Daoy (cell line): ENCODE measurements at regions not wholly inside any gene's neighbourhood (a gene's known extent, or its start where the extent isn't known, plus 50 kb on each side); places are given as distances from the start of the nearest gene placed in this dataset.

Experiments
- DNase-seq: peaks from one replicate; pipeline ENCODE4 v3.0.0-alpha.2; 2015; ENCODE audit warnings: low read depth

- DNase-seq = peak; percentile 73
Observed at GRCh38 chr4:176443117-176443516, 123.4 kb downstream of the SPCS3 start.

GRCh38 chr4:176443646-176444409 lies 124.1 kb downstream of the SPCS3 start:
- peak; percentile 45 for DNase-seq

GRCh38 chr4:176444741-176445140 lies 125.0 kb downstream of the SPCS3 start:
- peak; percentile 17 for DNase-seq

GRCh38 chr4:176448761-176449160 lies 129.0 kb downstream of the SPCS3 start:
- DNase-seq = no peak

- no peak for DNase-seq
Observed at GRCh38 chr4:176451443-176451842, 131.7 kb downstream of the SPCS3 start.

- no peak for DNase-seq
Observed at GRCh38 chr4:176453079-176453478, 133.3 kb downstream of the SPCS3 start.

DNA sequence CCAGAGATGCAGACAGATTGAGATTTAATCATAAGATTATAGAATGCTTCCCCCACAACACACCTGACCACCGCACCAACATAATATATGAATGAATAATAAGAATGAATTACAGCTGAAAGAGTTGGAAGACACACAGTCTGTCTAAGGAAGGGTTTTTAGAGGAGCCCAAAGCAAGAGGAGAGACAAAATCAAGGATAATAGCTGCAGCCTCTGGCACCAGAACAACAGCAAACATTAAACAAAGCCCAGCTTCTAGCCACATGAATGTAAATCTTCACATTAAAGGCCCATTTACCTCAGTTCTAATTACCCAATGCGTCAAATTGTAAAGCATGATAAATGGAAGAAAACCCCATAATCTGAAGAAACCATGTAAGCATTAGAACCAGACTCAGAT lies 133.9 kb downstream of the SPCS3 start:
- no peak for DNase-seq

DNA sequence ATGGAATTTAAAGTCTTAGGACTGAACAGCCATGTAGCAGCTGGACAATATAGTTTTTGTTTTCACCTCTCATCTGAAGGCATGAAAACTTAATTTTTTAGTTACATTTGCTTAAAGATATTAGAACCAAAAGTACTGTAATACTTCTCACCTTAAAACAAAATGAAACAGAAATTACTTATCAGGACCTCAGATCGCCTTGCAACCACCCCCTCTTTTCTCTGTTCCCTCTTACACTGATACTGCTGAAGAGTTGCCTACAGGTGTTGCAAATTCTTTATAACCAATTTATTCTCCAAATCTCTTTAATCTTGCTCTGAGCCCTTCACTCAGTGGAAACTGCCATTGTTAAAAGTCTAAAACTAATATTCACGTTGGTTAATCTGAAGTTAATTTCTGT lies 145.0 kb downstream of the SPCS3 start:
- no peak for DNase-seq

DNA sequence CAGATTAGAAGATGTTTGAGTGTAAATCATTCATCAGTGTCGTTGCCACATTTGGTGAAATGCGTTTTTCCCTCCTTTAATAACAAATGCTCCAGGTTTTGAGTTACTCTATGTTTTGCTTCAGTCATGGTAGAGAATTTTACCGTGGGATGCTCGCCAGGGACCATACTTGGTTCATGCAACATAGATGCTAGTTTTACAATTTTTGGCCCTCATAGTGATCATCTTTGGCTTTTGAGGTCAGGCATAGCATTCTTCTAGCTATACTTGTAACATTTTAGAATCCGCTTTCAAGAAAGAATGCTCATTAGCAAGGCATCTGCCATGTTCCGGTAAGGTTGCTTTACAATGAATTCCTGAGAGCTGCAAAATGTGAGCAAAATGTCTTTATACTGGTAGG lies 147.2 kb downstream of the SPCS3 start:
- no peak for DNase-seq

DNA sequence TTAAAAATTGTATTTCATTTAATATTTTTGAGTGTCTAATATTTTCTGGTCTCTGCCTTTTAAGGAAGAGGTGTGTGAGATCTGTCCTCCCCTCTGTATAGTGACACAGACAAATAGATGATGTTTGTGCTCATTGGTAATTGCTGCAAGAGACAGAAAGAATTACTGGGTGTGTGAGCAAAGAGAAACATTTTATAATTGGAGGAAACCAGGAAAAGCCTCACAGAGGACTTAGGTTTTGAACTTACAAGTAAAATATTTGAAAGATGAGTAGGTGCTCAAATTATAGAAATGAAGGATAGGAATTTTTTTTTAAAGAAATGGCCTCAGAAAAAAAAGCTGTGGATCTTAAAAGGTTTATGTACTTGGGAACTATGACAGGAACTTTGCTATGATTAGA lies 149.8 kb downstream of the SPCS3 start:
- DNase-seq = no peak

GRCh38 chr4:176470671-176471070 lies 150.9 kb downstream of the SPCS3 start:
- DNase-seq = no peak

DNA sequence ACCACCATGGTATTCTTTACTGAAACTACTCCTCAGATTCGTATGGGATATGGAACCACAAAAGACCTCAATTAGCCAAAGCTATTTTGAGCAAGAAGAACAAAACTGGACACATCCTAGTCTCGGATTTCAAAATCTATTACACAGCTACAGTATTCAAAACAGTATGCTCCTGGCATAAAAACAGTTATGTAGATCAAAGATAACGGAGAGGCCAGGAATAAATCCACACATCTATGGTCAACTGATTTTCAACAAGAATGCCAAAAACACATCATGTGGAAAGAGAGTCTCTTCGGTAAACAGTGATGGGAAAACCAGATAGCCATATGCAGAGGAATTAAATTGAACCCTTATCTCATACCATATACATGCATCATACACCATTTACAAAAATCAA lies 155.3 kb downstream of the SPCS3 start:
- DNase-seq = no peak

- DNase-seq = no peak
Observed at GRCh38 chr4:176478076-176478475, 158.3 kb downstream of the SPCS3 start.

DNA sequence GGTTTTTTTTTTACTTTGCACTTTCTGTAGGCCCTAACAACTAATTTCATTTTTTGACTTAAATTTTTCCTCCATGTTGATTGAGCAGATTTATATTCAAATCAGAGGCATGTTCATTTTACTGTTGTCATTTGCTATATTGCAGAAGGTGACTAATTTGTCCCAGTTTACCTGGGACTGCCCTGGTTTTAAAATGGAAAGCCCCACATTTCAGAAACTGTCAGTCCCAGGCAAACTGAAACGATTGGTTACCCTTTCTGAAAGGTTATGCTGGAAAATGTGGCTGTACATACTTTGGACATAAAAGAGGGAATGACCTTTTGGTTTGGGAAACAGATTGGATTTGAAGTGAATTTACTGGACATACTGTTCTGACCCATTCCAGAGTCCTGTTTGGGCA lies 160.0 kb downstream of the SPCS3 start:
- no peak for DNase-seq

DNA sequence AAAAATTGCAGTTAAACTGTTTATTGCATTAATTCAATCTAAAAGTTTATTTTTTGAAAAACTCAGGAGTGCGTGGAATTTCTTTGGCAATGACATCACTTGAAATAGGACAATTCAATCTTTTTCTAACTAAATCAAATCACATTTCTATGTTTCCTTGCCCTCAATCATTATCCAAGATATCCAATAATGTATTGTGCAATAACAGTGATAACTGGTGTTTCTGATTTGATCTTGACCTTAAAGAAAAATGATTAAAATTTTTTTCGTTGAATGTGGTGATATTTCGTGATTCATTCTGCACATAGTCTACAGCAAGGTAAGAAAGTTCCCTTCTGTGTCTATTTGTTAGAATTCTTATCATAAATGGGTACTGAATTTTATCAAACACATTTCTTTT lies 163.2 kb downstream of the SPCS3 start:
- DNase-seq = no peak

DNA sequence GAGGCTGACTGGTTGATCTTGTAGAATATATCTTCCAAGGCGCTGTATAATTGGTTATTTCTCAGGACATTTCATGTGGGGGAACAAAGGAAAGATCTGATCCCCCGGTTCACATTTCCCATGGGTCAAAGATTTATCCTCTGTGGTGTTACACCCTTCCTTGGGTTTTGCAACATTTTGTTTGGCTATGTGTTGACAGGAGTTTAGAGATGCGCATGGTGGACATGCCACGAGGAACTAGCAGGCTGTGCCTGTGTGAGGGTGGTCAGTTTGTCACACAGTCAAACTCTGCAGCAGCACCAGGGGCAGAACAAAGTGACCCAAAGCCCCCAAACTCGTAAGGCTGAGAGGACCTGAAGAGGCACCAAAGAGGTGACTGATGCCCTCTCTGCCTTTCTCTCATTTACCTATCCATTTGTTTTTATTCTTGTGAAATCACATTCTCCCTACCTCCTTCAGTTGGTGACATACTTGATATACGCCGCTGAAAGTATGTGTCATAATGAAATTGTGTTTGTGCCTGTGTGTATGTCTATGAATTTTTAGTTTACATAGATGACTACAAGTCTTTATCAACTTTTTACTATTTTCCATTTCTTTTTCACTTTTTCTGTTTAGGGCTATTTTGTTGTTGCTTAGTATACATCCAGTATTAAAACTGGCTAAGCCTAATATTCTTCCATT lies 164.7 kb downstream of the SPCS3 start:
- DNase-seq = no peak

GRCh38 chr4:176489001-176489400 lies 169.2 kb downstream of the SPCS3 start:
- DNase-seq = no peak

- DNase-seq = no peak
Observed at GRCh38 chr4:176492646-176493302, 173.0 kb downstream of the SPCS3 start.

DNA sequence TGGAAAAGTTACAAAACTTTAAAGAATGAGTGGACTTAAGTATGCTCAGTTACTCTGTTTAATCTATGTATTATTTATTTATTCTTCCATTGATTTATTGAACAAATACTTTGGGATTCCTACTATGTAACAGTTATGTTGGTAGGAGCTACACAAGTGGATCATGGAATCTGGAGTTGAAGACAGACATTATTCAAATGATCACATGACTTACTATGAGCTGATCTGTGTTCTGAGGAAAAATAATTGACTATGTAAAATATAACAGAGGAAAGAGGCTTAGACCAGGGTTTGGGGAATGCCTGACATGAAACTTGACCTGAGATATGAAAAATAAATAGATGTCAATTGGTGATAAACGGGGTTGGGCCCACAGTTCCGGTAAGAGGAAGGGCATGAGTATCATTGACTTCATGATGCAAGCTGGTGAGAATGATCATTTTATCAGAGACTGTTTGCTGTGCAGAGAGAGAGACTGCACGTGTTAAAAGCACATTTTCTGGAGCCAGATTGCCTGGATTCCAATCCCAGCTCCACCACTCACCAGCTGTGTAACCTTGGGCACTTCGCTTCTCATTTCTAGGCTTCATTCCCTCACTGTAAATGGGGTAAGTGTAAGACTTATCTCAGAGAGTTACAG lies 179.0 kb downstream of the SPCS3 start:
- DNase-seq = peak; percentile 1

DNA sequence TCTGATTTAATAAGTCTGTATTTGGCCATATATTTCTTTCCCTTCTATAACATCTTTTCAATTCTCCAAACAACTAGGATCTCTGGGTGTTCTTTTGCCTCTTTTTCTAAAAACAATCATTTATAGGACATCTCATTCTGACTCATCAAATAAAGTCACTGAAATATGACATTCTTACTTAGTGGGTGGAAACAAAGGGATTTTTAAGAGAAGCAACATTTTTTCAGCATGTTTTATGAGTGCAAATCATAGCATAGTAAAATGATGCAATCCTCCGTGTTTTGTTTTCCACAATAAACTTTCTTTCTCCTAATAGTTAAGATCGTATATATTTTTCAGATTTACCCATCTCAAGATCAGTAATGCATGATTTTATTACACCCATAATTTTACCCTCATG lies 179.8 kb downstream of the SPCS3 start:
- DNase-seq = no peak

DNA sequence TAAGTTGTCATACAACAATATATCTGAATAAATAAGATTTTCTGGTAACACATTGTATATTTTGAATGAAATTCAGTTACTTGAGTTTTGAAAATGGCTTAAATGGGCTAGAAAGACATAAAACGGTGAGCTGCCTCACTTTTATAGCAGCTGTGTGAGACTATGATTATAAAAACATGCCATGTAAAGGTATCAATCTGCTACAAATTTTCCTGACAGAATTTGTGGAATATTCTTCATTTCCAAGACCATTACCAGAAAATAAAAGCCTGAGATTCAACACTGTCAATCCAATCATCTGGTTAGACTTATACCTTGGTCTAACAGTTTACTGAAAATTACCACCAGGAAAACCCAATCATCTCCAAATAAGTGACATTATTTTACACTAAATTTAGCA lies 181.1 kb downstream of the SPCS3 start:
- no peak for DNase-seq

DNA sequence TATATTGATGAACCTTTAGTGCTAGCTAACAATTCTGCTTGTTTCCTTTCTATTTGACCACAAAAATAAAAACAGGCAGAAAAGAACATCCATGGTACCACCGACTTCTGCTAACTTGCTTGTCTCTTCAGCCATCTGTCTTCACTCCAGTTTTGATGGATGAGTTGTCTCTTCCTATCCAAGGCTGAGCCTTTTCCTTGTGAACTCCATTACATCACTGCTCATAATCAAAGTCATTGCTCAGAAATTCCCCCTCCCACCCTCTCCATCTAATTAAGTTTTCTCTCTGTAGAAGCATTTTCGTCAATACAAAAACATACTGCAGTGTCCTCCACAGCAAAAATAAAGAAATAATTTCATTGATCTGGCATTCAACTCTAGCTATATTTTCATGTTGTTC lies 184.4 kb downstream of the SPCS3 start:
- no peak for DNase-seq
